Esophagus squamous epithelium (tissue), 5 donors: ENCODE measurements at regions not wholly inside any gene's neighbourhood (a gene's known extent, or its start where the extent isn't known, plus 50 kb on each side); places are given as distances from the start of the nearest gene placed in this dataset.
"Not testable (repeated sequence)": the region's sequence is repeated elsewhere in the genome, so short reads cannot be mapped to it uniquely, and the experiment has no call there.

Experiments used
- DNase-seq: peaks from one replicate; lab custom pipeline; 2025; lab: John Stamatoyannopoulos, UW
- H3K27ac ChIP-seq, 4 donors: fragments of 200-600 bp; sonication (generic); one replicate each; pipeline ENCODE4 v1.5.1; 2016 to 2019; ENCODE audit warnings: mild to moderate bottlenecking in 1 of 4
- H3K27me3 ChIP-seq, 4 donors: fragments of 200-600 bp; sonication (generic); 1 replicate in 3 of 4; 2 replicates in 1 of 4; pipeline versions ENCODE4 v1.5.1 to v1.6.0; 2017 to 2021; ENCODE audit warnings: antibody characterized with exemption in 1 of 4
- H3K36me3 ChIP-seq, 3 donors: fragments of 200-600 bp; sonication (generic); one replicate each; pipeline ENCODE4 v1.5.1; 2016 to 2019
- H3K4me1 ChIP-seq, 3 donors: fragments of 200-600 bp; sonication (generic); one replicate each; pipeline ENCODE4 v1.5.1; 2017 to 2019
- H3K4me3 ChIP-seq, 4 donors: fragments of 200-600 bp; sonication (generic); 1 replicate in 3 of 4; 2 replicates in 1 of 4; pipeline ENCODE4 v1.5.1; 2016 to 2019; ENCODE audit warnings: mild to moderate bottlenecking in 2 of 4, moderate library complexity in 1 of 4
- H3K9me3 ChIP-seq, 3 donors: fragments of 200-600 bp; sonication (generic); one replicate each; pipeline ENCODE4 v1.5.1; 2016 to 2019
- CTCF ChIP-seq, 6 experiments: fragments of 450-650 bp in 4 of 6; fragments of 200-600 bp in 2 of 6; sonication (generic) in 2 of 6; IDR thresholded peaks; one replicate each; pipeline ENCODE4 v1.5.1; 2016 to 2019; ENCODE audit warnings: antibody characterized with exemption in 6 of 6, mild to moderate bottlenecking in 4 of 6, moderate library complexity in 4 of 6
- POLR2A ChIP-seq, 4 donors: fragments of 450-650 bp; IDR thresholded peaks; one replicate each; pipeline ENCODE4 v1.6.1; 2017; ENCODE audit warnings: antibody characterized with exemption in 4 of 4, mild to moderate bottlenecking in 4 of 4, moderate library complexity in 3 of 4
- WGBS, 2 donors: methylation state at CpG; one replicate each; pipeline ENCODE4 v1.1.5; 2018; 5-methylcytosine and 5-hydroxymethylcytosine counted together
- intact Hi-C: fragments of 100-400 bp; cut with DNase I; formaldehyde crosslinking; loops from one replicate; pipeline ENCODE4 v1.15.0; 2022
- donor health status: DM: yes; HTN: yes; CAD: no.

GRCh38 chr7:131664570-131664969 lies 108.1 kb upstream of the PODXL start:
- Histone ChIP-seq H3K36me3 (no peaks in the 10 kb centered on the region), H3K4me3 (no peak overlapping the region), H3K27me3 (peaks cover 0 to 2% (median 0%) of the 10 kb centered on the region in 4 donors), H3K27ac (no peak overlapping the region), H3K4me1 (no peaks in the 10 kb centered on the region), H3K9me3 (no peaks in the 10 kb centered on the region)
- TF ChIP-seq POLR2A (IDR thresholded peaks at IDR 0.05) (no peak), CTCF (IDR thresholded peaks at IDR 0.05) (no peak)
- DNase-seq: no peak
- 78 to 86% methylated on average over 5 of the region's 5 CpGs for WGBS, 2 donors
- intact Hi-C loops: no loop called here

- H3K27ac ChIP-seq, H3K4me1 ChIP-seq, DNase-seq, H3K4me3 ChIP-seq, intact Hi-C loops, H3K27me3 ChIP-seq, H3K9me3 ChIP-seq, H3K36me3 ChIP-seq: not testable (repeated sequence)
- 63 to 75% methylated on average over 9 to 15 of the region's 15 CpGs for WGBS, 2 donors
Observed at GRCh38 chr7:131662301-131662873, 106.0 kb upstream of the PODXL start.

- 47 to 60% methylated on average over 3 of the region's 3 CpGs for WGBS, 2 donors
- no peak for DNase-seq
- H3K4me1 ChIP-seq: no peaks in the 10 kb centered on the region
- peaks cover 0 to 4% (median 0%) of the 10 kb centered on the region in 4 donors for H3K27me3 ChIP-seq
- no peaks in the 10 kb centered on the region for H3K9me3 ChIP-seq
- no peak overlapping the region for H3K4me3 ChIP-seq
- TF ChIP-seq POLR2A (IDR thresholded peaks at IDR 0.05): no peak
- no peak for TF ChIP-seq CTCF (IDR thresholded peaks at IDR 0.05)
- H3K36me3 ChIP-seq: no peaks in the 10 kb centered on the region
- H3K27ac ChIP-seq: peak overlapping the region in 2 of 4 donors; percentile 39 to 40
- intact Hi-C loops: loop anchor here (5.0 kb wide), 1 partner anchor 151 kb away; no protein-coding TSS in a partner anchor
Observed at GRCh38 chr7:131657881-131658280, 101.5 kb upstream of the PODXL start.

GRCh38 chr7:131656980-131657723 lies 100.7 kb upstream of the PODXL start:
- intact Hi-C loops: loop anchor here (5.0 kb wide), 1 partner anchor 150 kb away; no protein-coding TSS in a partner anchor
- WGBS, 2 donors: 75 to 82% methylated on average over 9 of the region's 10 CpGs
- Histone ChIP-seq H3K27me3 (peaks cover 0 to 4% (median 0%) of the 10 kb centered on the region in 4 donors), H3K4me3 (no peak overlapping the region), H3K9me3 (no peaks in the 10 kb centered on the region), H3K4me1 (no peaks in the 10 kb centered on the region), H3K36me3 (no peaks in the 10 kb centered on the region), H3K27ac (peak overlapping the region in 1 of 4 donors; percentile 39)
- TF ChIP-seq CTCF (IDR thresholded peaks at IDR 0.05) (no peak), POLR2A (IDR thresholded peaks at IDR 0.05) (no peak)
- no peak for DNase-seq

- no peak overlapping the region for H3K27ac ChIP-seq
- peaks cover 0 to 4% (median 0%) of the 10 kb centered on the region in 4 donors for H3K27me3 ChIP-seq
- DNase-seq: no peak
- 72 to 95% methylated on average over 6 to 7 of the region's 7 CpGs for WGBS, 2 donors
- H3K4me3 ChIP-seq: no peak overlapping the region
- intact Hi-C loops: loop anchor here (5.0 kb wide), 1 partner anchor 149 kb away; no protein-coding TSS in a partner anchor
- H3K9me3 ChIP-seq: no peaks in the 10 kb centered on the region
- H3K4me1 ChIP-seq: no peaks in the 10 kb centered on the region
- H3K36me3 ChIP-seq: no peaks in the 10 kb centered on the region
- TF ChIP-seq CTCF (IDR thresholded peaks at IDR 0.05) (no peak), POLR2A (IDR thresholded peaks at IDR 0.05) (no peak)
Observed at GRCh38 chr7:131655866-131656265, 99.4 kb upstream of the PODXL start.
